Epithelial cell of proximal tubule (primary cell): ENCODE measurements at regions not wholly inside any gene's neighbourhood (a gene's known extent, or its start where the extent isn't known, plus 50 kb on each side); places are given as distances from the start of the nearest gene placed in this dataset.
A peak's percentile ranks its signal among the peaks of the same experiment; 100 is the strongest.

Experiments
- DNase-seq: peaks from one replicate; pipeline ENCODE4 v3.0.0-alpha.2; 2011; ENCODE audit warnings: low read depth
- H3K4me3 ChIP-seq: 2 replicates; pipeline ENCODE4 v1.5.1; 2011; ENCODE audit warnings: low read depth, mild to moderate bottlenecking, low read length
- CTCF ChIP-seq: conservative IDR thresholded peaks from 2 replicates; pipeline ENCODE4 v1.5.1; 2012; ENCODE audit warnings: low read depth, mild to moderate bottlenecking, low read length

GRCh38 chr6:78605909-78606446, 261.4 kb upstream of the IRAK1BP1 start:
- no peak for TF ChIP-seq CTCF
- no peak for DNase-seq
- H3K4me3 ChIP-seq = no peak overlapping the region

GRCh38 chr6:78607189-78607588, 260.2 kb upstream of the IRAK1BP1 start:
- no peak overlapping the region for H3K4me3 ChIP-seq
- no peak for TF ChIP-seq CTCF
- no peak for DNase-seq

- peak; percentile 10 for DNase-seq
- no peak overlapping the region for H3K4me3 ChIP-seq
- no peak for TF ChIP-seq CTCF
Observed at GRCh38 chr6:78611102-78611620, 256.2 kb upstream of the IRAK1BP1 start.

GRCh38 chr6:78611886-78612480, 255.4 kb upstream of the IRAK1BP1 start:
- TF ChIP-seq CTCF = peak; percentile 63
- H3K4me3 ChIP-seq = no peak overlapping the region
- no peak for DNase-seq

GRCh38 chr6:78614961-78615360, 252.4 kb upstream of the IRAK1BP1 start:
- no peak overlapping the region for H3K4me3 ChIP-seq
- no peak for DNase-seq
- no peak for TF ChIP-seq CTCF

- no peak for TF ChIP-seq CTCF
- DNase-seq = no peak
- H3K4me3 ChIP-seq = no peak overlapping the region
Observed at GRCh38 chr6:78615430-78615904, 251.9 kb upstream of the IRAK1BP1 start.

- no peak for DNase-seq
- H3K4me3 ChIP-seq = no peak overlapping the region
- TF ChIP-seq CTCF = no peak
Observed at GRCh38 chr6:78618970-78619369, 248.4 kb upstream of the IRAK1BP1 start.
